ENCODE measurements at regions not wholly inside any gene's neighbourhood (a gene's known extent, or its start where the extent isn't known, plus 50 kb on each side); places are given as distances from the start of the nearest gene placed in this dataset. TPM values are rescaled to one million over a fixed set of nuclear protein-coding genes. Genes with fewer than 3 reads are reported as not detected.

GRCh38 chr6:37549558-37549957 lies 49.9 kb upstream of the CCDC167 start:
- H3K9me3 Mint-ChIP-seq (ENCODE audit: low read depth, unreplicated experiment): no peaks in the 10 kb centered on the region
- no peaks in the 10 kb centered on the region for H3K36me3 Mint-ChIP-seq (ENCODE audit: insufficient read depth, unreplicated experiment)
- CTCF ChIA-PET: interaction anchor here (1.0 kb wide), 1 partner anchor 11 kb away, joined by 4 read pairs; no protein-coding TSS in a partner anchor
- no peak overlapping the region for H3K27ac Mint-ChIP-seq (ENCODE audit: unreplicated experiment)
- no peak for DNase-seq
- no TSS peak for BruUV-seq (replicated peaks)
- peaks cover 25% of the 10 kb centered on the region for H3K4me1 Mint-ChIP-seq (ENCODE audit: low read depth, unreplicated experiment)
- TF ChIP-seq, protein P1, sequence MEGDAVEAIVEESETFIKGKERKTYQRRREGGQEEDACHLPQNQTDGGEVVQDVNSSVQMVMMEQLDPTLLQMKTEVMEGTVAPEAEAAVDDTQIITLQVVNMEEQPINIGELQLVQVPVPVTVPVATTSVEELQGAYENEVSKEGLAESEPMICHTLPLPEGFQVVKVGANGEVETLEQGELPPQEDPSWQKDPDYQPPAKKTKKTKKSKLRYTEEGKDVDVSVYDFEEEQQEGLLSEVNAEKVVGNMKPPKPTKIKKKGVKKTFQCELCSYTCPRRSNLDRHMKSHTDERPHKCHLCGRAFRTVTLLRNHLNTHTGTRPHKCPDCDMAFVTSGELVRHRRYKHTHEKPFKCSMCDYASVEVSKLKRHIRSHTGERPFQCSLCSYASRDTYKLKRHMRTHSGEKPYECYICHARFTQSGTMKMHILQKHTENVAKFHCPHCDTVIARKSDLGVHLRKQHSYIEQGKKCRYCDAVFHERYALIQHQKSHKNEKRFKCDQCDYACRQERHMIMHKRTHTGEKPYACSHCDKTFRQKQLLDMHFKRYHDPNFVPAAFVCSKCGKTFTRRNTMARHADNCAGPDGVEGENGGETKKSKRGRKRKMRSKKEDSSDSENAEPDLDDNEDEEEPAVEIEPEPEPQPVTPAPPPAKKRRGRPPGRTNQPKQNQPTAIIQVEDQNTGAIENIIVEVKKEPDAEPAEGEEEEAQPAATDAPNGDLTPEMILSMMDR (IDR thresholded peaks at IDR 0.05; ENCODE audit: unreplicated experiment): no peak
- H3K4me3 Mint-ChIP-seq (ENCODE audit: low read depth, unreplicated experiment): no peak overlapping the region
- H3K27me3 Mint-ChIP-seq (ENCODE audit: unreplicated experiment): peaks cover 26% of the 10 kb centered on the region
- intact Hi-C loops (cut with micrococcal nuclease; ENCODE audit: unreplicated experiment): no loop called here

Small RNA genes in the stretch of these regions (microRNA-seq; reads per million reads assigned to microRNA genes)
- gene MIR4462: not detected

Measured in Calu3 (cell line).